ENCODE measurements at regions not wholly inside any gene's neighbourhood (a gene's known extent, or its start where the extent isn't known, plus 50 kb on each side); places are given as distances from the start of the nearest gene placed in this dataset.
"Not testable (repeated sequence)": the region's sequence is repeated elsewhere in the genome, so short reads cannot be mapped to it uniquely, and the experiment has no call there.

DNA sequence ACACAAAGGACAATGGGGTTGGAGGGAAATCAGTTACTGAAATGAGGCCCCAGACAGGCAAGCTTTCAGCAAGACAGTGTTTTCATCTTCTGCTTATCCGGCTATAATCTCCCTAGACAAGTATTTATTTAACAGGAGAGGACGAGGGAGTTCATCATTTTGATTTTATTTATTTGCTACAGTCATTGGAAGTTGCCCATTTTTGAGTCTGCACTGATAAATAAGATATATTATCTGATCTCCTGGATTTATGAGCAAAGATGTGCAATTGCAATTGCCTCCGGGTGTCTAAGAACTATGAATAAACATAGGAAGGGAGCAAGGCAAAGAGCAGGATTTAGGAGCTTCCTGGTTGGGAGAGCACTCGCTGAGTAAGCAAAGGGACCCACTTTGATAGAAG, 263.2 kb upstream of the EDA2R start:
- DNase-seq, result no peak

DNA sequence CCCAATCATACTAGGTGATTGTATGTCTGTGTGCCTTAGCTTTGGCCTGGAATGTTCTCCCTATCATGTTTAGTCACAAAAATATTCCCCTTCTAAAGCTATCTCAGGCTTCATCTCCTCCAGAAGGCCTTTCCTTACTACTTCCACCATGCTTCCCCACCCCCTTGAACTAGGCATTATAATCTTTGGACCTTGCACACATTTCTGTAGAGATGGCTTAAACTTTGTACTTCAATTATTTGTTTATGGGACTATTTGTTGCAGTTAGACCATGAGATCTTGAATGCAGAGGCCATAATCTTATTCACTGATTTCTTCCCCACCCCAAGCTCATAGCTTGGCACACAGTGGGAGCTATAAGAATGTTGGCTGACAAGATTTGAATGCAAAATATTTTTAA, 262.0 kb upstream of the EDA2R start:
- DNase-seq, result no peak

DNA sequence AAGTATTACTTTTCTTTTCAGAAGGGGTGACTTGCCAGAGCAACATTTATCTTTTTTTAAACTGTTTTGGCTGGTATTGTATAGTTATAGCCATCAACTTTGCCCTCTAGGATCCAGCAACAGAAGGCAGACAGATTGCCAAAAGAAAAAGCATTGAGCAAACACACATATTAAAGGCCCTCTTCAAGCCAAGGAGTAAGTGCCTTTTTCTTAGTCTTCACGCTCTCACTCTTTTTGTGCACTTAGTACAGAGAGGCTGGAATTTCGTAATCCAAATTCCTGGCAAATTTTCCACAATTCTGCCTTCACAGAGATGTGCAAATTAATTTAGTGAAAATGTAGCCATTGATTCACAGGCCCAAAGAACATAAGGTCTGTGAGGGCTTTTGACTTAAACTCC, 253.1 kb upstream of the EDA2R start:
- no peak for DNase-seq

DNA sequence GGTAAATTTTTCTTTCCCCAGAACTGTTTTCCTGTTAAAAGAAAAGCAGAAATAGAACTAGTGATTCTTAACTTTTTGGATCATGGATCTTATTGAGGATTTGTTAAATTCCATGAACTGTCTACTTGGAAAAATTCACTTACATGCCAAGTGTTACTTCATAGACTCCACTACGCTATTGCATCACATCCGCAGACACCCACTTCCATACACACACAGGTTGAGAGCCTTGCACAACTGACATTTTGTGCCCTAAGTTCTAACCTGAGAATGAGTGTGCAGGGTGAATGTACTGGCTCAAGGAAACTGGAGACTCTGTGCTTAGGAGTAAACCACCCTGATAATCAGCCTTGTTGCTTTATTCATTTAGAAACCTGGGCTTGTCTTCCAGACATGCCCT, 250.5 kb upstream of the EDA2R start:
- DNase-seq, result no peak

DNA sequence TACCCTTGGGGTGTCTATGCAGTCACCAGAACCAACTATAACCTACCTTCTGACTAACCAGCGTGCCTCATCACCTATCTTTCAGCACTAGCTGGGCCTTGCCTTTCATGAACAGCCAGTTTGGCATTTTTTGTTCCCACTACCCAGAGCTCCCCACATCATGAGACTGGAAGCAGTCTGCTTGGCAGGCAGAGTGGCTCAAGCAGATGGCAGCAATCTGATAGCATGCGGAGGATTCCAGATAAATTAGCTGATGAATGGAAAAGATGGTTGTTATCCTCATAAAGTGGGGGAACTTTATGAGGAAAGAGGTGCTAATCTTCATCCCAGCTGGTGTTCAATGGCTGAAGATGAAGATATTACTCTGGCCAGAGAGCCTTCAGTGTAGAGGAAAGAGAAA, 243.2 kb upstream of the EDA2R start:
- DNase-seq, result no peak

DNA sequence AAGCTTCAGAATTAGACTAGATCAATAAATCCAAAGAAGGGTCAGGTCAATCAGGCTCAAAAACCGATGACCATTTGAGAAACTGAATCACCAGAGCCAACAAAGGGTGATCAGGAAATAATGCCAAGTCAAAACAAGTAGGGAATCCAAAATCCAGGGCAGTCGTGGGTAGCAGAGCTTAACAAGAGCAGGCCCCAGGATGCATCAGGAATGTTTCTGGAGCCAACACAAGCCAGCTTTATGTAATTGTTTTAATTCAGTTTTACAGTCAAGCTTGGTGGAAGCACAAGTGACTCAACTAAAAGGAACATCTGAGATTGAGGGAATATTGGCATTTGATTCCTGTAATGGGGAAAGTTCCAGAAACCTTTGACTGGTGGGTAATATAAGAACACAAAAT, 237.9 kb upstream of the EDA2R start:
- DNase-seq, result no peak

DNA sequence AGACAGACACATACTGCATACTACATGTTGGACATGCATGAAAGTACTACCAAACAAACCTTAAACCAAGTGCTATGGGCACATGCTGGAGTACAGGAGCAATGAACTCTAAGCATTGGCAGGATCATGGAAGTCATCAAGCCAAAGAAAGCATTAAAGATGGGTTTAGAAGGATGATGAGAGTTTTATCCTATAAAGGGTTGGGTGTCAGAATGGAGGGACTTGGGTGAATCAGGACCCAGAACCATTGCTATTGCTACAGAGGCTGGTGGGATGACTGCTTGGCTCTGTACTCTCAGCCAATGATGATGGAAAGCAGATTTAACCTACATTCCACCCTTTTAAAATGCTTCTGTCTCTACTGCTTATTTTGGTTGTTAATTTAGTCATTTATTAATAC, 233.9 kb upstream of the EDA2R start:
- DNase-seq, result no peak

DNA sequence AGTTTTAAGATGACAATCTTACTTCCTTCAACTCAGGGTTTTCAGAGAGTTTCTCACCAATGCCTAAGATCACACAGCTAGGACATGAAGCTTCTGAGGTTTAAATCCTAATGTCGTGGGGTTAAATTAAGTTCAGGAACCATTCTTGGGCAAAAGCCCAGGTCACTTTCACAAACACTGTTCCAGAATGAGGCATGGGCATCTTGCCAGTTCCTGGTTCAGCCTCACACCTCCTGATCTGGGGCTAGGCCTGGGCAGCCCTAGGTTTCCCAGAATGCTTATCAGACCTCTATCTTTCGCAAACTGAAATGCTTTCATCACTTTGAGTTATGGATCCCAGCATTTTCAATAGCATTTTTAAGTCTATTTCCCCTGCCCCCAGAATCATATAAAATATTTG, 224.8 kb upstream of the EDA2R start:
- DNase-seq, result no peak

DNA sequence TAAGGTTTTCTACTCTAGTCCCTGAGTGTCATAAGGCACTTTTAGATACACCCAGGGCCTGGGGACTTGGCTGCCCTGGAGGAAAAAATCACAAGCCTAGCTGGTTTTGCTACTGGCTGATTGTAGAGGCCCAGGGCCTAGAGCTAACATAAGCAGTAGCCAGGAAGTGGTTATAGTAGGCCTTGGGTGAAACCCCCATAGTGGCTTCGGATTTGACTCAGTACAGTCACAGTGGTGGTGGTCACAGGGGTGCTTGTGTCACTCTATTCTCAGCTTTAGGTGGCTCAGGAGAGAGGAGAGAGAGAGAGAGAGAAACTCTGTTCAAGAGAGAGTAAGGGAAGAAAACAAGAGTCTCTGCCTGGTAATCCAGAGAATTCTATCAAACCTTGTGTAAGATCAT, 194.5 kb upstream of the EDA2R start:
- no peak for DNase-seq

DNA sequence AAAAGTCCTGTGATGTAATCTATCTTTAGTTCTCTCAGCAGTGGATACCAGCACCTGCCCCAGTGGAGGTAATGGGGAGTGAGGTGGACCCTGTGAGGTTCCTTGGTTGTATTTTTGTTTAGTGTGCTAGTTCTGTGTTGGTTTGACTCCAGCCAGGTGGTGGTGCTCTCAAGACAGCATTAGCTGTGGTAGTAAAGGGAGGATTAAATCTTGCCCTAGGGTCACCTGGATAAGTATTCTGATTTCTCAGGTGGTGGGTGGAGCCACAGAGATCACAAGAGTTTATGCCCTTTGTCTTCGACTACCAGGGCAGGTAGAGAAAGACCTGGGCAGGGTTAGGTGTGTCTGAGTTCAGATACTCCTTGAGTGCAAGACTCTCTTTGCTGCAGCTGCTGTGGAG, 176.3 kb upstream of the EDA2R start:
- no peak for DNase-seq

DNA sequence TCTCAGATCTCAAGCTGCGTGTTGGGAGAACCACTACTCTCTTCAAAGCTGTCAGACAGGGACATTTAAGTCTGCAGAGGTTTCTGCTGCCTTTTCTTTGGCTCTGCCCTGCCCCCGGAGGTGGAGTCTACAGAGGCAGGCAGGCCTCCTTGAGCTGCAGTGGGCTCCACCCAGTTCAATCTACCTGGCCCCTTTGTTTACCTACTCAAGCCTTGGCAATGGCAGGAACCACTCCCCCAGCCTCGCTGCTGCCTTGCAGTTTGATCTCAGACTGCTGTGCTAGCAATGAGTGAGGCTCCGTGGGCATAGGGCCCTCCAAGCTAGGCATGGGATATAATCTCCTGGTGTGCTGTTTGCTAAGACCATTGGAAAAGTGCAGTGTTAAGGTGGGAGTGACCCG, 155.6 kb upstream of the EDA2R start:
- not testable (repeated sequence) for DNase-seq

DNA sequence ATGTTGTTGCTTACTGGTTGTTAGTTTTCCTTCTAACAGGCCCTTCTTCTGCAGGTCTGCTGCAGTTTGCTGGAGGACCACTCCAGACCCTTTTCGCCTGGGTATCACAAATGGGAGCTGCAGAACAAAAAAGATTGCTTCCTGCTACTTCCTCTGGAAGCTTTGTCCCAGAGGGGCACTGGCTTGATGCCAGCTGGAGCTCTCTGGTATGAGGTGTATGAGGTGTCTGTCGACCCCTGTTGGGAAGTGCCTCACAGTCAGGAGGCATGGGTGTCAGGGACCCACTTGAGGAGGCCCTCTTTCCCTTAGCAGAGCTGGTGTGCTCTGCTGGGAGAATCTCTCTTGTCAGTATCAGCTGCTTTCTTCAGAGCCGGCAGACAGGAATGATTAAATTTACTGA, 127.4 kb upstream of the EDA2R start:
- no peak for DNase-seq

DNA sequence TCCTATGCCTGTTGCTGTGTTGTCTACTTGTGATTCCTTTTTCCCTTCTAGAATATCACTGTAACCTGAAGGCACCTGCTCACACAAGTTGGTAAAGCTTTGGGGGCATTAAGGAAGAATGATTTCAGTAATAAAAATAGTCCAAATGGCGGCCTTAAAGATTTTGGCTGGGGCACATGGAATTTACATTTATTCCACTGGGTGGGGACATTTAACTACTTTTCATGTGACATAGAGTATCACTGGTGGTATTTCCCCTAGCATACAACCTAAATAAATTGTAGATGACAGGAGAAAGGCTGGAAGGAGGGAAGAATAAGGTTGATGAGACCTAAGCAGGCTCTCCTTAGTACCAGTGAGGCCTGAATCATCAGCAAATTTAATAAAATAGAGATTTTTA, 121.8 kb upstream of the EDA2R start:
- no peak for DNase-seq

DNA sequence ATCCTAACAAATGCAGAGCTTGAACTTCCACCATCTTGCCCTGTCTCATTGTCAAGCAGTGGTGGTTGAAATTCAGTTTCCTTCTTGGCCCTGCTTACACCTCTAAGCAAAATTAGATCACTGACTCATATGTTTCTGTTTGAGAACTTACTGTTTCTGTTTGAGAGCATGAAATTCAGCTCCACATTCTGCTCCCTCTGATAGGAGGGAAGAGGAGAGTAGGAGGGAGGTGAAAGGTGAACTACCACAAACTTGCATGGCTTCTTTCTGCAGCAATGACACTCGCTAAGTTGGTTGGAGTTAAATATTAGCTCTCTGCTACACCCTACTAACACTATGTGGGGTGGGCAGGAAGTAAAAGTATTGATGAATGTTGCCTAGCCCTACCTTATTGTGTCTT, 117.8 kb upstream of the EDA2R start:
- no peak for DNase-seq

DNA sequence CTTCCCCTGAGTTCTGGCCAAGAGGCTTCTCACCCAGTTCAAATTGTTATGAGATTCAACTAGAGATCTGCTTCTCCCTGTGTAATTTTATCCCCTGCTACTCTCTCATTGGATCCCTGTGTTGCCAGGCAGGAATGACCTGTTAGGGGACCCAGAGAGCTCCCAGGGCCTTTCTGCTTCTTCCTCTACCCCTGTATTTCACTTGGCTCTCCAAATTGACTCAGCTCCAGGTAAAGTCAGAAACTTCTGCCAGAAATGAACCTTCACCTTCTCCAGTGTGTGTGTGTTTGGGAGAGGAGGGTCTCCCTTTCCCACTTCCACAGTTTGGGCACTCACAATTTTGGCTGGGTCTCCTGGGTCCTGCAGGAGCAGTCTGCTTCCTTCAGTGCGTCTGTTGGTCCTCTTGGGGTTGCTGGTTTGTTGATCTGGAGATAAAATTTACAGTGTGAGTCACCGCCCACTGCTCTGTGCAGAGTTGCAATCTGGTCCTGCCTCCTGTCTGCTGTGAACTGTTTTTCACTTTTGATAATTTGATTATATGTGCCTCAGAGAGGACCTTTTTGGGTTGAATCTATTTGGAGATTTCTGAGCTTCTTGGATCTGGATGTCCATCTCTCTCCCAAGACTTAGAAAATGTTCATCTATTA, 112.4 kb upstream of the EDA2R start:
- DNase-seq, result no peak

DNA sequence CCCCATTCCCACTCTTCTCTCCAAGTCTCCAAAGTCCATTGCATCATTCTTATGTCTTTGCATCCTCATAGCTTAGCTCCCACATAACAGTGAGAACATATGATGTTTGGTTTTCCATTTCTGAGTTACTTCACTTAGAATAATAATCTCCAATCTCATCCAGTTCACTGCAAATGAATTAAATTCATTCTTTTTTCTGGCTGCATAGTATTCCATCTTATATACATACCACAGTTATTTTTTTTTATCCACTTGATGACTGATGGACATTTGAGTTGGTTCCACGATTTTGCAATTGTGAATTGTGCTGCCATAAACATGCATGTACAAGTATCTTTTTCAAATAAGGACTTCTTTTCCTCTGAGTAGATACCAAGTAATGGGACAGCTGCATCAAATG, 105.6 kb upstream of the EDA2R start:
- DNase-seq, result not testable (repeated sequence)

DNA sequence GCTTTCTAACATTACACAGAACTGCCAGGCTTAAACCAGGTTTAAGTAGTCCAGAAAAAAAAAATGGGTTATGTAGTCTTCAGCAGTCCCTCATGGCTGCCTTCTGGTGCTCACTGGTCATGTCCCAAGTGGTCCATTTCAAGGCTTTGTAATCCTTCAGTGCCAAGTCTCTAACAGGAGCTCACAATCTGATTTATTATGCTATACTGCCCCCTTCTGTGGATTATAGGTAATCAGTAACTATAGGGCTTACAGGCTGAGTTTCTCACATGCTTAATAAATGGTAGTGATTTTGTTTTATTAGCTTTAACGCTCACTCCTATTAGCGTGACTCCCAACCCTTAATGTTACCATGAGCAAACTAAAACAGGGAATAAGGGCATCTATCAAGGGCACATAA, 92.5 kb upstream of the EDA2R start:
- DNase-seq, result no peak

DNA sequence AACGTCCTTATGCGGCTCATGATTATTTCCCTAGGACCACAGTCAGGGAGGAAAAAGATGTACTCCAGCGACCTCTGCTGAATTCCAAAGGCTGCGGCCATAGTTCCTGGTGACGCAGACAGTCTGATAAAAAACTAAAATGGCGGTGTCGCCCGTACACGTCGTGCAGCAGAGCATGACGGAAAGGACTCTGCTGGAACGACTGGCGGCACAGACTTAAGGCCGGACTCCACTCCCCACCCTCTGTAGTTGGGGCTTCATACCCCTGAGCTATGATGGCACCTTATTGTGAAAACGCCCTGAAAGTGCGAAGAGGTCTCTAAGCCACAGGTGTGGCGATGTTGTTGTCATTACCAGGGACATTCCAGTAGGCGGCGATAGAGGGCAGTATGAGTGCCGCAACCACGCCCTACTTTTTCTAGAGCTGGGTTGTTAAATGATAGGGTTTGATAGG, 90.0 kb upstream of the EDA2R start:
- peak; percentile 53 for DNase-seq

DNA sequence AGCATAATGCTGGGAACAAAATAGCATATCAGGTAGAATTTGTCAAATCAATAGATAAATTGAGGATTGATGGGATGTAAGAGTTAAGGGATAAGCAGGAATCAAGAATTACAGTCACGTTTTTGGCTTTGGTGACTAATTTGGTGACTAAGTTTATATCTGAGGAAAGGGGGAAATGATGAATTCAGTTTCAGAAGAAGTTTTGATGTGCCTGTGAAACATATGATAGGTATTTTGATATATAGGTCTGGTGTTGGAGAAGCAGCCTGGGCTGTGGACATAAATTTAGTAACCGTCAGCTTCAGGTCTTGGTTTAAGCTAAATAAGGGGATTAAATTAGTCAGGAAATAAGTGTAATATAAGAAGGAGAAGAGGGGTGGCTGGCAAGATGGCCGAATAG, 79.0 kb upstream of the EDA2R start:
- DNase-seq, result no peak

DNA sequence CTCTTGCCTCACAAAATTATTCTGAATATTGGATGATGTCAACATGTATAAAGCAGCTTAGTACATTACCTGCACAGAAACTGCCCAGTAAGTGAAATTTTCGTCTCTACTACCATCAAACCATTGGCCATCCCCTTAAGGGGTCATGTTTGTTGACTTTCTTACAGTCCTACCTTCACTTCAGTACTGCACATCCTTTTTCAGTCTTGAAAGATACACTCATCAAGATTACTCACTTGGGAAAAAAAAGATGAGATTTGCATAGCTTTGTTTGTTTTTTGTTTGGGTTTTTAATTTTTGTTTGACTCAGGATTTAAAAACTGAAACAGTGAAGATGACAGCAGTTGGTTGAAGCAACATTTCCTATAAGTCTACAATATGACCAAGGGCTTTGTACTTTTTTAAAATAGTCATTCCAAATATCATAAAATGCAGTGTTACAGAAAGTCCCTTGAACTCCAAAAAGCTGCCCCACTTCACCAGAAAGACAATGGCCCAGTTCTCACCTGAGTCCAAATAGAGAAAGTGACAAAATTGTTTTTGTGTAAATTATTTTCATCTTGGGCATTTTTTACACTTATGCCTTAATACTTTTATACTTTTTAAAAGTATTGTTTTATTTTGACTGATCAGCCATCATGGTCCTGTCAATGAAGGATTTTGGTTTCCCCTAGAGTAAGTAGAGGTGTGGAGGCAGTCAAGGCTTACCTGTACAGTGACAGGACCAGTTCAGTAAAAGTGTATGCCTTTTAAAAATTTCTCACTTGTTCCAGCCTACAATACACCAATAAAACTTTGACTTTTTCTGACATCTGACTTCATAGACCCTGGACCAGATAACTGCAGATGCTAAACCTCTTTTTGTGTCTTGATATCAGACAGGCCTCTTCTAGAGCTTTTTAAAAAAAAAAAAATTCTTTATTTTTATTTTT, 59.7 kb upstream of the EDA2R start:
- no peak for DNase-seq

DNA sequence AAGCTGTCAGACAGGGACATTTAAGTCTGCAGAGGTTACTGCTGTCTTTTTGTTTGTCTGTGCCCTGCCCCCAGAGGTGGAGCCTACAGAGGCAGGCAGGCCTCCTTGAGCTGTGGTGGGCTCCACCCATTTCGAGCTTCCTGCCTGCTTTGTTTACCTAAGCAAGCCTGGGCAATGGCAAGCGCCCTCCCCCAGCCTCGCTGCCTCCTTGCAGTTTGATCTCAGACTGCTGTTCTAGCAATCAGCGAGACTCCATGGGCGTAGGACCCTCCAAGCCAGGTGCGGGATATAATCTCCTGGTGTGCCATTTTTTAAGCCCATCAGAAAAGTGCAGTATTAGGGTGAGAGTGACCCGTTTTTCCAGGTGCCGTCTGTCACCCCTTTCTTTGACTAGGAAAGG, 53.6 kb upstream of the EDA2R start:
- not testable (repeated sequence) for DNase-seq
